ENCODE measurements at regions not wholly inside any gene's neighbourhood (a gene's known extent, or its start where the extent isn't known, plus 50 kb on each side); places are given as distances from the start of the nearest gene placed in this dataset.

DNA sequence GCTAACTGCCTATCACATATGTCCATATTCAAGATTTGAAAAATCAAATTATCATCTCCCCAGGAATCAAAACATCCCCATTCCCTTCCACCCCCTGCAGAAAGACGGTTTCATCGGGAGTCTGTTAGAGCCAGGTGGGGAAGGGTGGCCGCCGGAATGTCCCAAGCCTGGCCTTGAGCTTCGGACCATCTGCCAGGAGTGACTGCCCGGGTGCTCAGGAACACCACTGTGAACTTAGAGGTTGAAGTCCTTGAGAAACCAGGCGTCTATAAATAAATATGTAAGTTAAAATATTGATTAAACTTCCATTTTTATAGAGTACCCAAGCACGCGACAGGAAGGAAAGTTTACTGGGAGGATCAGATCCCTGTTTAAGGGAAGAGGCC, 250.8 kb downstream of the DLL1 start:
- H3K9ac ChIP-seq (ENCODE audit: low read depth, low read length, poor library complexity): no peak overlapping the region
- H2BK120ac ChIP-seq (ENCODE audit: low read depth, low read length): no peak overlapping the region
- H3K18ac ChIP-seq (ENCODE audit: low read length): no peak overlapping the region
- H3K27ac ChIP-seq (replicated peaks; ENCODE audit: low read length): no peak overlapping the region
- no peak overlapping the region for H3K23ac ChIP-seq (ENCODE audit: low read depth, low read length, poor library complexity)
- H3K14ac ChIP-seq (ENCODE audit: low read length): no peak overlapping the region
- no peak overlapping the region for H2AFZ ChIP-seq (ENCODE audit: low read length)
- peak overlapping the region; percentile 65 for H2AK5ac ChIP-seq (ENCODE audit: low read depth, low read length)
- H3K4me1 ChIP-seq (ENCODE audit: control insufficient read depth in 2 of 2, insufficient read depth in 1 of 2, low read depth in 1 of 2, low read length in 2 of 2): peaks cover 0 to 9% of the 10 kb centered on the region in 2 donors
- no peak overlapping the region for H2BK5ac ChIP-seq (ENCODE audit: low read length)
- H3K27me3 ChIP-seq (ENCODE audit: control insufficient read depth in 3 of 3, insufficient read depth in 3 of 3, low read depth in 1 of 3, low read length in 3 of 3): peaks cover 0 to 9% (median 0%) of the 10 kb centered on the region in 3 experiments
- H2BK12ac ChIP-seq (ENCODE audit: low read length): no peak overlapping the region
- no peak overlapping the region for H4K8ac ChIP-seq (ENCODE audit: low read depth, low read length)
- H3K4ac ChIP-seq (ENCODE audit: low read length): no peak overlapping the region
- no peaks in the 10 kb centered on the region for H3K79me1 ChIP-seq (ENCODE audit: low read depth, low read length)
- WGBS, 2 donors (ENCODE audit: extremely low coverage in 2 of 2, insufficient read length in 2 of 2, insufficient replicate concordance in 1 of 2): no CpG with 5 or more reads among the region's 9 CpGs
- H4K91ac ChIP-seq (ENCODE audit: low read depth, low read length, poor library complexity): no peak overlapping the region
- DNase-seq (ENCODE audit: low spot score): no peak
- no peaks in the 10 kb centered on the region for H3K36me3 ChIP-seq (replicated peaks in 1 of 2; ENCODE audit: control insufficient read depth in 2 of 2, insufficient read depth in 2 of 2, low read length in 2 of 2)
- H3K9me3 ChIP-seq (replicated peaks in 1 of 2; ENCODE audit: control insufficient read depth in 2 of 2, insufficient read depth in 1 of 2, low read depth in 1 of 2, low read length in 2 of 2): no peaks in the 10 kb centered on the region
- H3K4me2 ChIP-seq (ENCODE audit: insufficient read depth, low read length, poor library complexity, severe bottlenecking): no peak overlapping the region
- no peak overlapping the region for H2BK15ac ChIP-seq (ENCODE audit: low read length)
- no peak overlapping the region for H3K4me3 ChIP-seq (ENCODE audit: low read length in 2 of 2)

DNA sequence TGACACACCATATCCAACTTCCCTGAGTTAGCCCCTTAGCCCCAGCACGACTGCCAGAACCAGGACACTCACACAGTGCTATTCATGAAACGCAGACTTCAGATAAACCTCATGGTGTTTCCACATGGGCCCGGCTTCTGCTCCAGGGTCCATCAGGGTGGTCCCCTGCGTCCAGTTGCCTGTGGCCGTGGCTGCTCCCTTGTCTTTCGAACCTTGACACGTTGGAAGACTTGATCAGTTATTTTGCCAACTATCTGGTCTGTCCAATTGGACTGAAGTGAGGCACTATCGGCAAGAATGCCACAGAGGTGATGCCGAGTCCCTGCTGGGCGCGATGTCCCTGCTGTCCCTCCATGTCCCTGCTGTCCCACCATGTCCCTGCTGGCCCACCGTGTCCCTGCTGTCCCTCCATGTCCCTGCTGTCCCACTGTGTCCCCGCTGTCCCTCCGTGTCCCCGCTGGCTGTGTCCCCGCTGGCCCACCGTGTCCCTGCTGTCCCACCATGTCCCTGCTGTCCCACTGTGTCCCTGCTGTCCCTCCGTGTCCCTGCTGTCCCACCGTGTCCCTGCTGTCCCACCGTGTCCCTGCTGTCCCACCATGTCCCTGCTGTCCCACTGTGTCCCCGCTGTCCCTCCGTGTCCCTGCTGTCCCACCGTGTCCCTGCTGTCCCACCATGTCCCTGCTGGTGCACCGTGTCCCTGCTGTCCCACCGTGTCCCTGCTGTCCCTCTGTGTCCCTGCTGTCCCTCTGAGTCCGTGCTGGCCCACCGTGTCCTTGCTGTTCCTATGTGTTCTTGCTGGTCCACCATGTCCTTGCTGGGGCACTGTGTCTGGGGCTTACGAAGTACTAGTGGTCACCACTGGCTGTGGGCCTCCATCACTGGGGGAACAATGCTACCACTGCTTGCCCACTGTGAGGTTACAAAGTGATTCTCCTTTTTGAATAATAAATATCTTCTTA, 251.4 kb downstream of the DLL1 start:
- H3K23ac ChIP-seq (ENCODE audit: low read depth, low read length, poor library complexity): peak overlapping the region; percentile 61
- H3K27ac ChIP-seq (replicated peaks; ENCODE audit: low read length): no peak overlapping the region
- no peak overlapping the region for H3K9ac ChIP-seq (ENCODE audit: low read depth, low read length, poor library complexity)
- H2BK5ac ChIP-seq (ENCODE audit: low read length): no peak overlapping the region
- H3K36me3 ChIP-seq (replicated peaks in 1 of 2; ENCODE audit: control insufficient read depth in 2 of 2, insufficient read depth in 2 of 2, low read length in 2 of 2): no peaks in the 10 kb centered on the region
- no peak overlapping the region for H3K4me3 ChIP-seq (ENCODE audit: low read length in 2 of 2)
- peak overlapping the region; percentile 64 for H3K14ac ChIP-seq (ENCODE audit: low read length)
- no peak overlapping the region for H2BK15ac ChIP-seq (ENCODE audit: low read length)
- no peaks in the 10 kb centered on the region for H3K79me1 ChIP-seq (ENCODE audit: low read depth, low read length)
- no peak overlapping the region for H2BK120ac ChIP-seq (ENCODE audit: low read depth, low read length)
- peaks cover 0 to 9% (median 0%) of the 10 kb centered on the region in 3 experiments for H3K27me3 ChIP-seq (ENCODE audit: control insufficient read depth in 3 of 3, insufficient read depth in 3 of 3, low read depth in 1 of 3, low read length in 3 of 3)
- no peak overlapping the region for H3K4ac ChIP-seq (ENCODE audit: low read length)
- H4K8ac ChIP-seq (ENCODE audit: low read depth, low read length): peak overlapping the region; percentile 23
- peaks cover 0 to 9% of the 10 kb centered on the region in 2 donors for H3K4me1 ChIP-seq (ENCODE audit: control insufficient read depth in 2 of 2, insufficient read depth in 1 of 2, low read depth in 1 of 2, low read length in 2 of 2)
- no peak overlapping the region for H2AFZ ChIP-seq (ENCODE audit: low read length)
- H4K91ac ChIP-seq (ENCODE audit: low read depth, low read length, poor library complexity): peak overlapping the region; percentile 75
- no peak overlapping the region for H3K4me2 ChIP-seq (ENCODE audit: insufficient read depth, low read length, poor library complexity, severe bottlenecking)
- DNase-seq (ENCODE audit: low spot score): no peak
- WGBS, 2 donors (ENCODE audit: extremely low coverage in 2 of 2, insufficient read length in 2 of 2, insufficient replicate concordance in 1 of 2): no CpG with 5 or more reads among the region's 28 CpGs
- H2BK12ac ChIP-seq (ENCODE audit: low read length): no peak overlapping the region
- H3K9me3 ChIP-seq (replicated peaks in 1 of 2; ENCODE audit: control insufficient read depth in 2 of 2, insufficient read depth in 1 of 2, low read depth in 1 of 2, low read length in 2 of 2): no peaks in the 10 kb centered on the region
- H2AK5ac ChIP-seq (ENCODE audit: low read depth, low read length): peak overlapping the region; percentile 65
- peak overlapping the region; percentile 78 for H3K18ac ChIP-seq (ENCODE audit: low read length)

DNA sequence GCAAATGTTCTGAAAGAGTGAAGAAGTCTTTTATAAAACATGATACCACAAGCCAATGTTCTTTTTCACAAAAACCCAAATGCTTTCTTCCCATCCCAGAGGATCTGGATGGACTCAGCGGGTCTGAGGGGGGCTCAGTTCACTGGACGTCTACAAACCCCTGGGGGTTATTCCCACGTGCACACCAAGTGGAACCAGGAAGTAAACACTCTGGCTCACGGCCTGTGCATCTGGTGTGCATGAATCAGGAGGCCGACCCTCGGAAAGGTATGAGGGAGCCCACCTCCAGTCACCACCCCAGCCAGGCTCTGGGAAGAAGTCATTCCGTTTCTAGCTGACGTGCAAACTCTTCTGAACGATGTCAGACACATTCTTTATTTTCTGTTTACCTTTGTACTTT, 252.2 kb downstream of the DLL1 start:
- Histone ChIP-seq H3K27me3 (ENCODE audit: control insufficient read depth in 3 of 3, insufficient read depth in 3 of 3, low read depth in 1 of 3, low read length in 3 of 3) (peaks cover 0 to 9% (median 0%) of the 10 kb centered on the region in 3 experiments), H2BK15ac (ENCODE audit: low read length) (no peak overlapping the region), H4K91ac (ENCODE audit: low read depth, low read length, poor library complexity) (no peak overlapping the region), H2BK5ac (ENCODE audit: low read length) (no peak overlapping the region), H3K9me3 (replicated peaks in 1 of 2; ENCODE audit: control insufficient read depth in 2 of 2, insufficient read depth in 1 of 2, low read depth in 1 of 2, low read length in 2 of 2) (no peaks in the 10 kb centered on the region), H2AK5ac (ENCODE audit: low read depth, low read length) (no peak overlapping the region), H3K14ac (ENCODE audit: low read length) (no peak overlapping the region), H3K79me1 (ENCODE audit: low read depth, low read length) (no peaks in the 10 kb centered on the region), H2BK12ac (ENCODE audit: low read length) (no peak overlapping the region), H3K27ac (replicated peaks; ENCODE audit: low read length) (no peak overlapping the region), H3K18ac (ENCODE audit: low read length) (peak overlapping the region; percentile 35), H3K4me2 (ENCODE audit: insufficient read depth, low read length, poor library complexity, severe bottlenecking) (no peak overlapping the region), H4K8ac (ENCODE audit: low read depth, low read length) (no peak overlapping the region), H3K4ac (ENCODE audit: low read length) (no peak overlapping the region), H2AFZ (ENCODE audit: low read length) (no peak overlapping the region), H3K4me1 (ENCODE audit: control insufficient read depth in 2 of 2, insufficient read depth in 1 of 2, low read depth in 1 of 2, low read length in 2 of 2) (peaks cover 0 to 9% of the 10 kb centered on the region in 2 donors), H2BK120ac (ENCODE audit: low read depth, low read length) (no peak overlapping the region), H3K4me3 (ENCODE audit: low read length in 2 of 2) (no peak overlapping the region), H3K9ac (ENCODE audit: low read depth, low read length, poor library complexity) (no peak overlapping the region), H3K23ac (ENCODE audit: low read depth, low read length, poor library complexity) (no peak overlapping the region), H3K36me3 (replicated peaks in 1 of 2; ENCODE audit: control insufficient read depth in 2 of 2, insufficient read depth in 2 of 2, low read length in 2 of 2) (no peaks in the 10 kb centered on the region)
- WGBS, 2 donors (ENCODE audit: extremely low coverage in 2 of 2, insufficient read length in 2 of 2, insufficient replicate concordance in 1 of 2): no CpG with 5 or more reads among the region's 9 CpGs
- no peak for DNase-seq (ENCODE audit: low spot score)

GRCh38 chr6:170038251-170038650, 252.6 kb downstream of the DLL1 start:
- Histone ChIP-seq H2BK15ac (ENCODE audit: low read length) (no peak overlapping the region), H3K27ac (replicated peaks; ENCODE audit: low read length) (no peak overlapping the region), H3K9ac (ENCODE audit: low read depth, low read length, poor library complexity) (no peak overlapping the region), H2BK5ac (ENCODE audit: low read length) (no peak overlapping the region), H3K27me3 (ENCODE audit: control insufficient read depth in 3 of 3, insufficient read depth in 3 of 3, low read depth in 1 of 3, low read length in 3 of 3) (peaks cover 0 to 9% (median 0%) of the 10 kb centered on the region in 3 experiments), H3K14ac (ENCODE audit: low read length) (no peak overlapping the region), H3K4ac (ENCODE audit: low read length) (no peak overlapping the region), H3K4me1 (ENCODE audit: control insufficient read depth in 2 of 2, insufficient read depth in 1 of 2, low read depth in 1 of 2, low read length in 2 of 2) (peaks cover 0 to 9% of the 10 kb centered on the region in 2 donors), H2AK5ac (ENCODE audit: low read depth, low read length) (peak overlapping the region; percentile 87), H3K18ac (ENCODE audit: low read length) (peak overlapping the region; percentile 60), H3K4me3 (ENCODE audit: low read length in 2 of 2) (no peak overlapping the region), H2BK120ac (ENCODE audit: low read depth, low read length) (no peak overlapping the region), H2AFZ (ENCODE audit: low read length) (no peak overlapping the region), H2BK12ac (ENCODE audit: low read length) (no peak overlapping the region), H3K23ac (ENCODE audit: low read depth, low read length, poor library complexity) (no peak overlapping the region), H3K79me1 (ENCODE audit: low read depth, low read length) (no peaks in the 10 kb centered on the region), H3K36me3 (replicated peaks in 1 of 2; ENCODE audit: control insufficient read depth in 2 of 2, insufficient read depth in 2 of 2, low read length in 2 of 2) (no peaks in the 10 kb centered on the region), H4K8ac (ENCODE audit: low read depth, low read length) (no peak overlapping the region), H4K91ac (ENCODE audit: low read depth, low read length, poor library complexity) (no peak overlapping the region), H3K4me2 (ENCODE audit: insufficient read depth, low read length, poor library complexity, severe bottlenecking) (no peak overlapping the region), H3K9me3 (replicated peaks in 1 of 2; ENCODE audit: control insufficient read depth in 2 of 2, insufficient read depth in 1 of 2, low read depth in 1 of 2, low read length in 2 of 2) (peaks cover 0 to 2% of the 10 kb centered on the region in 2 donors)
- WGBS, 2 donors (ENCODE audit: extremely low coverage in 2 of 2, insufficient read length in 2 of 2, insufficient replicate concordance in 1 of 2): no CpG with 5 or more reads among the region's 7 CpGs
- no peak for DNase-seq (ENCODE audit: low spot score)
